ENCODE measurements at regions not wholly inside any gene's neighbourhood (a gene's known extent, or its start where the extent isn't known, plus 50 kb on each side); places are given as distances from the start of the nearest gene placed in this dataset.
"Not testable (repeated sequence)": the region's sequence is repeated elsewhere in the genome, so short reads cannot be mapped to it uniquely, and the experiment has no call there.

DNA sequence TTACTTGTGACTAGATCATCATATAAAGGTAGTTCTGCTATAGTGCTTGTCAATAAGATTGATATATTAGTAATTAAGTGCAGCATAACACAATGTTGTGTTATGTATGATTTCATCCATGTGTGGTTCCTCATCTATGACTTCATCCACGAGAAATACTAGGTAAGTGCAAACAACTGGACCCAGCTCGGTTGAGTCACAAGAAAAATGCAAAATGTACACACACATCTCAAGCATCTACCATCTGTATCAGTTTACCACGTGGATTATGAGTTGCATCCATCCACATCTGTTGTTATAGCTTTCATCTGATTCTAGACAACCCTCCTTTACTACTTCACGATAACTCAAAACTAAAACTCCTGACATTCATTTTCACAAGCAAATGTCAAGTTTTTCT, 517.0 kb upstream of the CITED2 start:
- DNase-seq (ENCODE audit: low read depth in 2 of 2), result no peak

DNA sequence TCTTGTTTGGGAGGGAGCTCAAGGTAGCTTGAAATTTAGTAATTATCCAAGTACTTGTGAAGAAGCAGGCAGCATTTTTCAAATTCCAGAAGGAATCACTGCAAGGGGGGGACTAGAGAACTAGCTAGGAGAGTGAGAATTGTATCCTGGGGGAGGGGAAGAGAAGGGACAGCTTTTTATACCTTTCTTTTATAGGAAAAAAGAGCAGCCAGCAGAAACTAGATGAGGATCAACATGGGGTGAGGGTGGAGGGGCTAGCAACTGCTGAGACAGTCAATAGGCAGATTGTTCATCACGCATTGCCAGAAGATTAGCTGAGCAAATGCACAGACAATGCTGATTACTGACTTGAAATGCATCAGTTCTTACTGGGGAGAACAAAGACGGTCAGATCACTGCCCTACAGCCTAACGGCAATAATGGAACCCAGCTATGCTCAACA, 514.3 kb upstream of the CITED2 start:
- DNase-seq (ENCODE audit: low read depth in 2 of 2), result no peak

DNA sequence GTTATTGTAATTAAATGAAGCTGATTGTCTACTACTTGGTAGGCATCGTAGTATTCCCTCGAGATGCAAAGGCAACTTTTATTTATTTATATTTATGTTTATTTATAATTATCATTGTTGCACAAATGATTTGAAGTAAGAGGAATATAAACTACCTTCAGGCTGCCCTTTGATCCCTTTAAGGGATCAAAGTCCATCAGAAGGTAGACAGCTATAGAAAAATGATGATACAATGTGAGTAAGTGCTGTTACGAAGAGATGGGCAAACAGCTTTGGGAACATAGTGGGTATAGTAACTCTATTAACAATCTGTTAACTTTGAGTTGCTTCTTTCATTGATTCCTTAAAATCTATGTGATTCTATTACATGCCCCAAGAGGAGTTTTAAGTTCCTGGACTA, 512.8 kb upstream of the CITED2 start:
- no peak for DNase-seq (ENCODE audit: low read depth in 2 of 2)

DNA sequence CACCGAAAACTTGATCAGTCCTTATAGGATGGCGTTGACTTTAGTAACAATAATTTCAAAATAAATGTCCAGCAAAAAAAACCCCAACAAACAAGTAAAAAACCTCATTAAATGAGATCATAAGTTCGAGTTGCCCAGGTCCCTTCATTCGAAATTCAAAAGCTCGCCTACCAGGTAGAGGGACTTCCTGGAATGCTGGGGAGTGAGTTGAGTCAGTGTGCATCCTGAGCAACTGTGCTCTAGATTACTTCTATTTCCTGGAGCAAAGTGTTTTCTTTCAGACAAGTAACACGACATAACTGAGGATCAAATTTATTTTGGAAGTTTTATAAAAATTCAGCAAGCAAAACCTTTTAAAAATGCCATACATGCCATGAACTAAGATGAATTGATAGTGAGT, 511.9 kb upstream of the CITED2 start:
- DNase-seq (ENCODE audit: low read depth in 2 of 2), result no peak

DNA sequence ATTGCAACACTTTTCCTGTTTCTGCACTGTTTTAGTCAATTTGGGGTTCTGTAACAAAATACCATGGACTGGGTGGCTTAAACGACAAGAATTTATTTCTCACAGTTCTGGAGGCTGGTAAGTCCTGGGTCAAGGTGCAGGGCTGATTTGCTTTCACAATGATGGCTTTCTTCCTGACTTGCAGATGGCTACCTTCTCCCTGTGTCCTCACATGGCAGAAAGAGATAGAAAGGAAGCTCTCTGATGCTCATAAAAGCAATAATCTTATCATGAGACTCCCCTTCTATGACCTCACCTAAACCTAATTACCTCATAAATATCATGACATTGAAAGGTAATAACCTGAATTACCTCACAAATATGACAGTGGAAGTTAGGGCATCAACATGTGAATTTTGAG, 511.5 kb upstream of the CITED2 start:
- DNase-seq (ENCODE audit: low read depth in 2 of 2), result no peak

DNA sequence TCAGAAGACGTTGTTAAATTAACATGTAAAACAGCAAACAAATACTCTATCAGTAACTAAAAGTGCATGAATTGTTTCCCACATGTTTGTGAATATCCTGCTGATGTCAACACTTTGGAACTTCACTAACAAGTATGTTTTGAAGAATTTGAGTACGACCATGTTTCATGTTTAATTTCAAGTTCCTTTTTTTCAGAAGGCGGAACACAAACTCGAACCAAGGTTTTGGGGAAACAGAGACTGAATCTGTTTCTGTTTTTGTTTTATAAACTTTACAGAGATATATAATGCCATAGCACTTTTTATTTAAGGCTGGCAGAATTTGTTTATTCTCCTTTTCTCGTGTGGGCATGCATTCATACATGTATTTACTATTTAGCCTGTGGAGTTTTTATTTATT, 509.3 kb upstream of the CITED2 start:
- DNase-seq (ENCODE audit: low read depth in 2 of 2), result no peak

DNA sequence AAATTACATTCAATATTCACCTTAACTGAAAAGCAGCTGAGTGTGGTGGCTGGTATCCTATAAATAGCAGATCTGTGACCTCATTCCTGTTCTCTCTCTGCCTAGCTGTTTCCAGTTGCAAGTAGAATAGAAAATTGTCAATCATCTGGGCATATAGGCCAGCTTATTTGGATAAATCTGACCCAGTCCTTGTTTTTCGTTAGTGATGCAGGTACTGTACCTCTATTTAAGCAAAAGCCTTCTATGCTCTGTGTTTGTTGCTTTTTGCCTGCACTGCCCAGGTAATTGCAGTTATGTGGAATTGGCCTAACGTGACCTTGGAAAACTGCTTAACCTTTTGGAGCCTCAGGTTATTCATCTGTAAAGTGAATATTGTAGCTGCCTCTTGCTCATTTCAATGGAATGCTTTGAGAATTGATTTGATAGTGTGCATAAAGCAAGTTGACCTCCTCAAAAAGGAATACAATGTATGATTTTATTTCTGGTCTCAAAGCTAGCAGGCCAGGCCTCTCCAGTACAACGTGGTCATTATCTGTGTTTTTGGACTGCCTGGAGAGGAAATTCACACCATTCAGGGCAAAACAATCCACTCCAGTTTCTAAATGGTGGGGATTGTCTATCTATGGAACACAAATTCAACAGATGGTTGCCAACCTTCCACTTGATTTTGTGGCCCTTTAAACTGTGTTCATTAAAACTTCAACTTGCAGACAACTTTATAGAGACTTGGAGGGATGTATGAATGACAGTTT, 508.7 kb upstream of the CITED2 start:
- DNase-seq (ENCODE audit: low read depth in 2 of 2), result no peak

DNA sequence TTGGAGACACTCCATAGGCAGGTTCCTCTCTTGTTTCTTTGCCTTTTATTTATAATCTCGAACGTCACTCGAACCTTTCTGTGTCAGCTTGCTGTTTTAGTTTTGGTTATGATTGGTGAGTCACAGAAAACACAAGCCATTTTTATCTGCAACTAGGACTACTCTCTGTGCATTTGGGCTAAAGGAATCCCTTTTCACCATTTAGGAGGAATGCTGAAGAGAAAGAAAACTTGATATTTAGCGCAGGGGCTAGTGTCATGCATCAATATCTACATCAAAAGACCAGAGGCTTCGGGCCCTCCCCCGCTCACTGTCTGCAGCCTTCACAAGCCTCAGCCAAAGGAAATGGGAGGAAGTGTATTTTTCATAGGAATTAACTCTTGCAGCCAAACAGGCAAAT, 507.8 kb upstream of the CITED2 start:
- no peak for DNase-seq (ENCODE audit: low read depth in 2 of 2)

DNA sequence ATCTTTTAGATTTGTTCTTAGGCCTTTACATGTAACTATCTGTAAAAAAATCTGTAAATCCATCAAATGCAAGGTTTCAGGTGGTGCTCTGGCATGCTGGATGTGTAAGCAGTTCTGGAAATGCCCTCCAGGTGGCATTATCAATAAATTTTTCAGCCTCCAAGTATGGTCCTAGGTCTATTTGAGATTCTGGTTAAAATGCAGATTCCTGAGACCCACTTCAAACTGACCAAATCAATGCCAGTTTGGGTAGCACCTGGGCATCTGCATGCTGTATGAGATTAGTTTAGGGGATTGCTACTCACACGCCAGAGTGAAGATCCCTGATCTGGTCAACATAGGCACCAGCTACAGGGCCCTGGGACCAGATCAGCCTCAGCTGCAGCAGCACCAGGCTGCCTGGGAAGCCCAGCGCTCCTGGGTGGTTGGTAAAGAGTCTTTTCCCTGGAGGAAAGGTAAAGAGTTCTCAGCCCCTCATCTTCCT, 507.3 kb upstream of the CITED2 start:
- DNase-seq (ENCODE audit: low read depth in 2 of 2), result no peak

DNA sequence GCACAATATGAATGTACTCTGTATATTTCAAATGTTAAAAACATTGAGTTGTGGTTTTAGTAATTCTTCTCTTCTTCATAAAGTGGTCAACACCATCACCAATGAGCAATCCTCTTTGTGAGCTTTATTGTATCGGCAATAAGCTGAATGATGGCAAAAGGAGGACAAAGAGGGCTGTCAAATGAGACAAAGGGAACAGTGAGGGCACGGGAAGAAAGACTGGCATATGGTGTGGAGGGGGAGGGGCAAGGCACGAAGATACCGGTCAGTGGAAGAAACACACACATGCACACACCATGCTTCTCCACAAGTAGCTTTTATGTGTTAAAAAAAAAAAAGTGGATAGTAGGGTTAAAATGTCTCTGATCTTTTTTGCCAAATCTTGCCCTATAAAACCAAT, 506.8 kb upstream of the CITED2 start:
- DNase-seq (ENCODE audit: low read depth in 2 of 2), result no peak

DNA sequence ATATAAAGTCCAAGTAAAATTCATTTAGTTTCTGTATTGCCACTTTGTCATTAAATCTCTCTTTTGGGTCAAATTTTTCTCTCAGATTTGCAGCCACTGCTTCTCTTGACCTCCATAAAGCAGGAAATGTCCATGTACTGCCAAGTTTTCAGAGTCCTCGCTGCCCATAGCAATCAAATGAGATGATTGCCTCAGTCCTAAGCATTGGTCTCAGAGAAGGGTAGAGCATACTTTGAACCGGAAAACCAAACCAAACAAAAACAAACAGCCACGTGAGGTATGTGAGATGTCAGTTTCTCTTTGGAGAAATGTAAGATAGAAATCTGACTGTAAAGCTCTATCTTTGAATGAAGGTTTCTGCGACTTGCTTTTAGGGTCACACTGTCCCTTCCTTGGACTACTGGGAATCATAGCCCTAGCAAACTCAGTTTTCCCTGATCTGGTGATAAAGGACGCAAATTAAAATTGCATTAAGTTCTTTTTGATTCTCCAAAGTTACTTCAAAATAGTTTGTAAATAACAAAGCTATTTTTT, 505.4 kb upstream of the CITED2 start:
- DNase-seq (ENCODE audit: low read depth in 2 of 2), result no peak

DNA sequence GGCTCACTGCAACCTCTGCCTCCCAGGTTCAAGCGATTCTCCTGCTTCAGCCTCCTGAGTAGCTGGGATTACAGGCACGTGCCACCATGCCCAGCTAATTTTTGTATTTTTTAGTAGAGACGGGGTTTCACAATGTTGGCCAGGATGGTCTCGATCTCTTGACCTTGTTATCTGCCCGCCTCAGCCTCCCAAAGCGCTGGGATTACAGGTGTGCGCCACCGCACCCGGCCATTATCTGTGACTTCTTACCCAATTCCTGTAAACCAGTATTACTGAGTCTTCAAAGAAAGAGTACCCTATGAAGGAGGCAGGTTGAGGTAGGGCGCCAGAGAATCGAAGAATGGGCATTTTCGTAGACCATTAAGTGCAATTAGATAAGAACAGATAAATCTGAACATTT, 504.8 kb upstream of the CITED2 start:
- DNase-seq (ENCODE audit: low read depth in 2 of 2), result not testable (repeated sequence)

DNA sequence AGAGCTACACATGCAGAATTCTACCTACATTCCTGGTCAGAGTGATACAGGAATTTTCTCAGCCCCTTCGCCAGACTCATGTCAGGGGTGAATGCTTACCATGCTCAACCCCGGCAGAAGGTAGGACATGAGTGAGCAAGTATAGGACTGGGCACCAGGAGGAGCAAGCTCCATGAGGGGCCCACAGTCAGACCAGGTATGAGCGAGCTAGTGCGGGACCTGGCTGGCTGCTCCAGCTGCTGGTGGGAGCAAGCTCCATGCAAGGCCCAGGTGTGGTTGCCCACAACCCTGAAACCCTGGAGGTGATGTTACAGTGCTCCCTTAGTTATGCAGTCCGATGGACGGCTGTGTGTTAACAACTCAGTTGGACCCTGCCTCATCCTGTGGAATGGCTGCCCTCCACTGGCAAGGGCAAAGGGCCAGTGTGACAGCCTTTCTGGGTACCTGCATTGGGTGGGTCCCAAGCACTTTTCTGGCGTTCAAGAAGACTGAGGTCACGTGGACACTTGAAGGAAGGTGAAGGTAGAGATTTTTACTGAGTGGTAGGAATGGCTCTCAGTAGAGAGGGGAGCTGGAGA, 503.5 kb upstream of the CITED2 start:
- DNase-seq (ENCODE audit: low read depth in 2 of 2), result no peak

DNA sequence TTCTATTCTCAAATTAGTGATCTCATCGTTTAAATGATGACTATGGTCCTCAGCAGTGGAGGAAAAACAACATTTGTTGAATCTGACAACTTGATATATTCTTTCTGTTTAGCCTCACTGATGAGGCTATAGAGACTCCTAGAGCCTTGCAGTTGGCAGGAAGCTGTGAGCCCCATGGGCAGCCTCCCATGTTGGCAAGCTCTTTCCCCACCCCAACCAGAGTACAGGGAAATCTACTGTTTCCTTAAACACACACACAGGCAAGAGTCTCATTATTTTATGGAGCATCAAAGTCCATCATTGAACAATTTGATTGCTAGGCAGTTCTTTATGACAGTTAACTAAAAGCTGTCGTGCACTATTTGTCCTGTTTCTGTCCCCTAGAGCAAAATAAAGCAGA, 498.2 kb upstream of the CITED2 start:
- DNase-seq (ENCODE audit: low read depth in 2 of 2), result no peak

DNA sequence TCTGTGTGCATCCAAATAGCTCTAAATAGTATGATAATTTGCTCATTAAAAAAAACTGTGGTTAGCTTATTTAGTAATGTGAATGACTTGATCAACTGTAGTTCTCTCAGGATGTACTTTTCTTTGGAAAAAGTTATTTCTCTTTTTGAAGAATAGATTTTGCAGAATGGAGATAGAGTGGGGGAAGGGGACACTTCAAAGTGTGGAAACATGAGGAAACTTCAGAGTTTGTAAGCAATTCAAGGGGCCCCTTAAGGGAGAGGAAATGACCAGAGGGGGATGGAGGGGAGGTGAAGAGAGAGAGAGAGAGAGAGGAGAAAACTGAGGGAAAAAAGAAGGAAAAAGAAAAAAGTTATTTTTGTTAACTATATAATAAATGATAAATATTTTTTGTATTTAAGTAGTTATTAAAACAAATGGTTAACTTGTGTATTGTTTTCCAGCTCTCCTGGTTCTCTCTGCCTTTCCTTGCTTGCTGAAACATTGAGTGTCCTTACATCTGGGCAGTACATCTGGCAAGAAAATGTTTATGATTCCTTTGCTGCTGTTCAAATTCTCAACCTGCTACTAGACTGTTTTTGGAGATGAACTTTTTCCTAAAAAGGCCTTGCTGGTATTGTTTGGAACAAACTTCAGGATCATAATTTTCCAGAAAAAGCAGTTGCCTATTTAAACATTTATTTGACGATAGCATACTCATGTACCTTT, 497.5 kb upstream of the CITED2 start:
- DNase-seq (ENCODE audit: low read depth in 2 of 2), result no peak

DNA sequence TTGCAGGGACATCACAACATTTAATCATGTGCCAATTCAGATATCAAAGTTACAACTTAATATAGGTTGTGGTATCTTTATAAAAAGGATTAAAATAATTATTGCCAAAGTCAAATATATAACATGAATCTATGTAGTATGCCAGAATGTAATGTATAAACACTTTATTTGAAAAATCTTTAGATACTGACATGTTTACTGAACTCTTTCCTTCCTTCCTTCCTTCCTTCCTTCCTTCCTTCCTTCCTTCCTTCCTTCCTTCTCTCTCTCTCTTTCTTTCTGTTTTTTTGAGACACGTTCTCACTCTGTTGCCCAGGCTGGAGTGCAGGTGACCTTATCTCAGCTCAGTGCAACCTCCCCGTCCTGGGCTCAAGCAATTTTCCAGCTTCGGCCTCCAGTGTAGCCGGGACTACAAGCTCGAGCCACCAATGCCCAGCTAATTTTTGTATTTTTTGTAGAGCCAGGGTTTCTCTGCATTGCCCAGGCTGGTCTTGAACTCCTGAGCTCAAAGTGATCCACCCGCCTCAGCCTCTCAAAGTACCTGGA, 496.8 kb upstream of the CITED2 start:
- no peak for DNase-seq (ENCODE audit: low read depth in 2 of 2)

DNA sequence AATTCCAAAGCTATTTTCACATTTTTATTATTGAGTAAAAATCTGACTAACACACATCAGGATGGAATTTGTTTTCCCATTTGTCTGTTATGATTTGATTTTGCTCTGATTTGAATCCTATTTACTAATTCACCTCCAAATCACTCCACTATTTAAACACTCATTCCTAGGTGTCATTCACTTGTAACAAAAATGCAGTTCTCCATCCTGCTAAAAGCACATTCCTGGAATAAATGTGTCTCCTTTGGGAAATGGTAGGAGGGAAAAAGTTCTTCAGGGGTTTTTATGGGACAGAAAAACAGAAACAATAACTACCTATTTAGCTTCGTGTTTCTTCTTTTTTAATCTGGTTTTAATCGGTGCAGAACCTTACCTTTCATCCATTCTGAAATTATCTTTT, 494.1 kb upstream of the CITED2 start:
- DNase-seq (ENCODE audit: low read depth in 2 of 2), result no peak

DNA sequence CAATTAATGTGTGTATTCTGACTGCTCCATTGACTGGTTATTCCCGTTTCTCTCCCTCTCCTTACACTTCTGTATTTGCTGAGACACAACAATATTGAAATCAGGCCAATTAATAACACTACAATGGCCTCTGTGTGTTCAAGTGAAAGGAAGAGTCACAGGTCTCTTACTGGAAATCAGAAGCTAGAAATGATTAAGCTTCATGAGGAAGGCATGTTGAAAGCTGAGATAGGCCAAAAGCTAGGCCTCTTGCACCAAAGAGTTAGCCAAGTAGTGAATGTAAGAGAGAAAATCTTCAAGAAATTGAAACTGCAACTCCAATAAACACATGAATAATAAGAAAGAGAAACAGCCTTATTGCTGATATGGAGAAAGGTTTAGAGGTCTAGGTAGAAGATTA, 489.5 kb upstream of the CITED2 start:
- DNase-seq (ENCODE audit: low read depth in 2 of 2), result no peak

DNA sequence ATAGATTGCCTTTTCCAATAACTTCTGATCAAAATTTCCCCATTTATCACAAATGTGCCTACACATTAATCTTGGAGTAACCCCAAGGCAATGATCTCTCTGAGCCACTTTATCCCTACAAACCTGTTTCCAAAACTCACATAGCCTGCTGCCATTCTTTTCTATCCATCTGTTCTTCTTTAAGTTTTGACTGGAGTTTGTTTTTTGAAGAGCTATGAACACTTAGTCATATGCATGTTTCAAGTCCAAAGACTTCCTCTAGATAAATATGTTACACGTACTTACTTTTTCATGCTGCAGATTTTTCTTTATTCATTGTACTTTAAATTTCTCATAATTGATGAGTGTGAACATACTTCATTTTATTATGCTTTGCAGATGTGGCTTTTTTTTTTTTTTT, 488.9 kb upstream of the CITED2 start:
- DNase-seq (ENCODE audit: low read depth in 2 of 2), result no peak

DNA sequence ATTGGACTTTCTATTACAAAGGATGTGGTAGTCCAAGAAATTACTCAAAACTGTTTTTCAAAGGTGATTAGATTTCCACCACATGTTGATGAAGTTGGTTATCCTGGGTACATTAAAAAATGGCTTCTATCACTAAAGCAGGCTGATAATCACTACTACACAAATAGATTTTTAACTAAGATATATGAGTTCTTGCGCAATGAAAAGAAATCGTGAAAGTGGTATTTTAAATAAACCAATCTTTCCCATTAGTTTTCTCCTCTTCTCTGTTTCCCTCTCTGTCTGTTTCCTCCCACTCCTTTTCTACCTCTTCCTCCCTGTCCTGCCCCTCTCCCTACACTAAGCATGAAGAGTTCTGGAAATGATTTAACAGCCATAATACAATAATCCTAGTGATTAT, 487.9 kb upstream of the CITED2 start:
- no peak for DNase-seq (ENCODE audit: low read depth in 2 of 2)

DNA sequence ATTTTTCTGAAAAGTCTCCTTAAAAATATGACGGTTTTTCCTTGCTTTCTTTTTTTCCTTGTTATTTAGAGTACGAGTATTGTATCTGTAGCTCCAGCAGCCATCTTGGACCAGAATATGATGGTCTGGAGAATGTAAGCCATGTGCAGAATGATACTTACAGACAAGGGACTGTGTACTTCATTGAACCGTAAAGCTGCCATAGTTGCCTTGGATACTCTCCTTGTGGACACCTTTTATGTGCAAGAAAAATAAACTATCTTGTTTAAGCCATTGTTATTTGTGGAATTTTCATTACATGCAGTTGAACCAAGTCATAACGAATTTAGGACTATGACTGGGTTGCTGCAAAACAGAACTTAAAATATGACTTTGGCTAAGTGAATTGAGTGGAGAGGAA, 485.8 kb upstream of the CITED2 start:
- no peak for DNase-seq (ENCODE audit: low read depth in 2 of 2)

DNA sequence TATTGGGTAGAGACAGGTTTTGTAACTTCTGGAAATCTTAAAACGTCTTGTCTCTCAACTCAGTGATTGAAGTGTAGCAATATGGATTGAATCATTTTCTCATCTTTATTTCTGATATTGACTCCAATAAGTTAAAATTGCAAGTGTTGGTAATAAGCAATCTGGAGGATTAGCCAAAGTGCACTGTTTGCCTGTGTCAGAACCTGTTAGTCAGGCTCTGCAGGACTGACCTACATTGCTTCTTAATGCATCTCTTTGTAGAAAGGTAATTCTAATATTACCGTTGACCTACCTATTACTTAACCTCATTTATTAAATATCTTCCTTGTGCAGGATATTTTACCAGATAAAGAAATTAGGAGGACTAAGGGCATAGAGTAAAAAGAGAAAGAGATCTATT, 484.0 kb upstream of the CITED2 start:
- DNase-seq (ENCODE audit: low read depth in 2 of 2), result no peak

DNA sequence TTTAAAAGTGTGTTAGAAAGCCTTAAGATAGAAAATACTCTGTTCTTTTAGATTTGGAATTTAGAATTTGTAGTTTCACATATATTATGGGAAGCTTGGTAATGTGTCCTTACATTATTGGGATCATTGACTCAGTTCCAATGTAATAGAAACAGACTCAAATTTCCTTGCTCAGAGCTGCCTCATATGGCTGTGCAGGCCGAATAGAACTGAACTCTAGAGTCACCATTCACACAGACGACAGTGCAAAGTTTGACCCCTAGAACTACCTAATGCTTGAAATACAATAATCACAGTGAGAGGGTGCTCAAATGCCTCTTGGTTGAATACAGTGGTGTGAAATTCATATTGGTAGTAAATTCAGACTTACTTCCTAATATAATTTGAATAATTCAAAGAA, 482.7 kb upstream of the CITED2 start:
- DNase-seq (ENCODE audit: low read depth in 2 of 2), result no peak
